ENCODE measurements at regions not wholly inside any gene's neighbourhood (a gene's known extent, or its start where the extent isn't known, plus 50 kb on each side); places are given as distances from the start of the nearest gene placed in this dataset.

- ChIA-PET POLR2A (no interaction called here), CTCF (no interaction called here)
- DNase-seq (ENCODE audit: extremely low spot score) = no peak
- no peak for TF ChIP-seq SP1 (IDR thresholded peaks at IDR 0.05)
- TF ChIP-seq CTBP1 (IDR thresholded peaks at IDR 0.05; ENCODE audit: borderline replicate concordance) = no peak
- no peak for TF ChIP-seq ZNF384 (IDR thresholded peaks at IDR 0.05)
- TF ChIP-seq ELF4 (IDR thresholded peaks at IDR 0.05) = no peak
- TF ChIP-seq FOXK2 (IDR thresholded peaks at IDR 0.05) = no peak
- no peak for TF ChIP-seq L3MBTL2 (conservative IDR thresholded peaks at IDR 0.05)
- TF ChIP-seq HDGF (IDR thresholded peaks at IDR 0.05; ENCODE audit: borderline replicate concordance) = no peak
- TF ChIP-seq ARNT (IDR thresholded peaks at IDR 0.05) = no peak
- no peak for TF ChIP-seq TARDBP (IDR thresholded peaks at IDR 0.05)
- TF ChIP-seq LEF1 (IDR thresholded peaks at IDR 0.05; ENCODE audit: borderline replicate concordance) = no peak
These were observed 484.6 kb downstream of the ZNF536 start for GRCh38 chr19:30856786-30857185.

- ChIA-PET POLR2A (no interaction called here), CTCF (no interaction called here)
- no peak for DNase-seq (ENCODE audit: extremely low spot score)
- no peak for TF ChIP-seq HDGF (IDR thresholded peaks at IDR 0.05; ENCODE audit: borderline replicate concordance)
- no peak for TF ChIP-seq PKNOX1 (IDR thresholded peaks at IDR 0.05)
- TF ChIP-seq ARNT (IDR thresholded peaks at IDR 0.05) = no peak
- TF ChIP-seq BHLHE40 (IDR thresholded peaks at IDR 0.05; ENCODE audit: borderline replicate concordance) = no peak
- no peak for TF ChIP-seq FOXM1 (IDR thresholded peaks at IDR 0.05; ENCODE audit: borderline replicate concordance)
These were observed 484.2 kb downstream of the ZNF536 start for GRCh38 chr19:30856376-30856775.

- TF ChIP-seq ELF4 (IDR thresholded peaks at IDR 0.05) (no peak), PKNOX1 (IDR thresholded peaks at IDR 0.05) (no peak), L3MBTL2 (conservative IDR thresholded peaks at IDR 0.05) (no peak), SUZ12 (IDR thresholded peaks at IDR 0.05) (no peak), NFRKB (IDR thresholded peaks at IDR 0.05) (no peak), ZNF384 (IDR thresholded peaks at IDR 0.05) (no peak), FOXA1 (IDR thresholded peaks at IDR 0.05) (no peak), FOXK2 (IDR thresholded peaks at IDR 0.05) (no peak), ARNT (IDR thresholded peaks at IDR 0.05) (no peak), LEF1 (IDR thresholded peaks at IDR 0.05; ENCODE audit: borderline replicate concordance) (no peak), BHLHE40 (IDR thresholded peaks at IDR 0.05; ENCODE audit: borderline replicate concordance) (no peak)
- ChIA-PET POLR2A (no interaction called here), CTCF (interaction anchor here (0.5 kb wide), 1 partner anchor 1208 kb away, joined by 3 read pairs; no protein-coding TSS in a partner anchor)
- no peak for DNase-seq (ENCODE audit: extremely low spot score)
These were observed 483.3 kb downstream of the ZNF536 start for GRCh38 chr19:30855442-30855841.

- CTCF ChIA-PET = no interaction called here
- no peak for DNase-seq (ENCODE audit: extremely low spot score)
- POLR2A ChIA-PET = no interaction called here
- TF ChIP-seq BHLHE40 (IDR thresholded peaks at IDR 0.05; ENCODE audit: borderline replicate concordance) = no peak
- no peak for TF ChIP-seq SP1 (IDR thresholded peaks at IDR 0.05)
- no peak for TF ChIP-seq SUZ12 (IDR thresholded peaks at IDR 0.05)
- TF ChIP-seq FOXM1 (IDR thresholded peaks at IDR 0.05; ENCODE audit: borderline replicate concordance) = no peak
- no peak for TF ChIP-seq CTBP1 (IDR thresholded peaks at IDR 0.05; ENCODE audit: borderline replicate concordance)
- TF ChIP-seq HDGF (IDR thresholded peaks at IDR 0.05; ENCODE audit: borderline replicate concordance) = no peak
- TF ChIP-seq FOXK2 (IDR thresholded peaks at IDR 0.05) = no peak
- no peak for TF ChIP-seq ARNT (IDR thresholded peaks at IDR 0.05)
These were observed 482.5 kb downstream of the ZNF536 start for GRCh38 chr19:30854661-30855060.

- TF ChIP-seq FOXK2 (IDR thresholded peaks at IDR 0.05) (no peak), FOXA1 (IDR thresholded peaks at IDR 0.05) (no peak), FOXM1 (IDR thresholded peaks at IDR 0.05; ENCODE audit: borderline replicate concordance) (no peak), NFRKB (IDR thresholded peaks at IDR 0.05) (no peak), SUZ12 (IDR thresholded peaks at IDR 0.05) (no peak), SP1 (IDR thresholded peaks at IDR 0.05) (no peak), BHLHE40 (IDR thresholded peaks at IDR 0.05; ENCODE audit: borderline replicate concordance) (no peak)
- DNase-seq (ENCODE audit: extremely low spot score) = no peak
- CTCF ChIA-PET = no interaction called here
- POLR2A ChIA-PET = no interaction called here
These were observed 482.0 kb downstream of the ZNF536 start for GRCh38 chr19:30854207-30854606.

GRCh38 chr19:30853036-30853435 is 480.9 kb downstream of the ZNF536 start:
- TF ChIP-seq SP1 (IDR thresholded peaks at IDR 0.05) (no peak), ELF4 (IDR thresholded peaks at IDR 0.05) (no peak), TARDBP (IDR thresholded peaks at IDR 0.05) (no peak), LEF1 (IDR thresholded peaks at IDR 0.05; ENCODE audit: borderline replicate concordance) (no peak), NFRKB (IDR thresholded peaks at IDR 0.05) (no peak), FOXA1 (IDR thresholded peaks at IDR 0.05) (no peak), FOXM1 (IDR thresholded peaks at IDR 0.05; ENCODE audit: borderline replicate concordance) (no peak), ZNF384 (IDR thresholded peaks at IDR 0.05) (no peak)
- DNase-seq (ENCODE audit: extremely low spot score) = no peak
- ChIA-PET CTCF (no interaction called here), POLR2A (no interaction called here)

GRCh38 chr19:30852168-30852567 is 480.0 kb downstream of the ZNF536 start:
- POLR2A ChIA-PET = no interaction called here
- CTCF ChIA-PET = no interaction called here

More at GRCh38 chr19:30852168-30852567, 480.0 kb downstream of the ZNF536 start:
- DNase-seq (ENCODE audit: extremely low spot score) = no peak
- no peak for TF ChIP-seq BHLHE40 (IDR thresholded peaks at IDR 0.05; ENCODE audit: borderline replicate concordance)
- TF ChIP-seq PKNOX1 (IDR thresholded peaks at IDR 0.05) = no peak
- TF ChIP-seq L3MBTL2 (conservative IDR thresholded peaks at IDR 0.05) = no peak
- TF ChIP-seq SP1 (IDR thresholded peaks at IDR 0.05) = no peak
- TF ChIP-seq HDGF (IDR thresholded peaks at IDR 0.05; ENCODE audit: borderline replicate concordance) = no peak
- no peak for TF ChIP-seq SUZ12 (IDR thresholded peaks at IDR 0.05)
- no peak for TF ChIP-seq FOXM1 (IDR thresholded peaks at IDR 0.05; ENCODE audit: borderline replicate concordance)
- TF ChIP-seq CTBP1 (IDR thresholded peaks at IDR 0.05; ENCODE audit: borderline replicate concordance) = no peak
- TF ChIP-seq ZNF384 (IDR thresholded peaks at IDR 0.05) = no peak
- no peak for TF ChIP-seq LEF1 (IDR thresholded peaks at IDR 0.05; ENCODE audit: borderline replicate concordance)
- no peak for TF ChIP-seq TARDBP (IDR thresholded peaks at IDR 0.05)
- no peak for TF ChIP-seq ARNT (IDR thresholded peaks at IDR 0.05)
- no peak for TF ChIP-seq FOXK2 (IDR thresholded peaks at IDR 0.05)
- no peak for TF ChIP-seq ELF4 (IDR thresholded peaks at IDR 0.05)
- no peak for TF ChIP-seq NFRKB (IDR thresholded peaks at IDR 0.05)
- no peak for TF ChIP-seq FOXA1 (IDR thresholded peaks at IDR 0.05)

Data from HEK293T (cell line).